Mesenchymal stem cell (in vitro differentiated cells and primary cell): ENCODE measurements at regions not wholly inside any gene's neighbourhood (a gene's known extent, or its start where the extent isn't known, plus 50 kb on each side); places are given as distances from the start of the nearest gene placed in this dataset.

Source experiments
- DNase-seq: peaks from one replicate; pipeline ENCODE4 v3.0.0-alpha.2; 2013
- H2AFZ ChIP-seq: one replicate; pipeline ENCODE4 v1.6.1; 2013; ENCODE audit warnings: low read depth, mild to moderate bottlenecking, control low read depth, inconsistent platforms, low read length, moderate library complexity
- H2AK5ac ChIP-seq: 2 replicates; pipeline ENCODE4 v1.6.1; 2013; ENCODE audit warnings: low read length, moderate library complexity, mild to moderate bottlenecking, inconsistent platforms; ENCODE audit not compliant: severe bottlenecking
- H2BK120ac ChIP-seq: one replicate; pipeline ENCODE4 v1.6.1; 2013; ENCODE audit warnings: low read depth, mild to moderate bottlenecking, inconsistent platforms, low read length, moderate library complexity
- H2BK12ac ChIP-seq, 2 experiments: one replicate each; pipeline ENCODE4 v1.6.1; 2013; ENCODE audit warnings: inconsistent platforms in 2 of 2, low read length in 2 of 2, mild to moderate bottlenecking in 2 of 2, moderate library complexity in 2 of 2, control low read depth in 1 of 2
- H2BK15ac ChIP-seq: one replicate; pipeline ENCODE4 v1.6.1; 2013; ENCODE audit warnings: mild to moderate bottlenecking, low read depth, inconsistent platforms; ENCODE audit not compliant: poor library complexity, severe bottlenecking
- H2BK5ac ChIP-seq: 2 replicates; pipeline ENCODE4 v1.6.1; 2013; ENCODE audit warnings: low read depth, mild to moderate bottlenecking, low read length, control low read depth, inconsistent platforms; ENCODE audit not compliant: poor library complexity, severe bottlenecking
- H3K14ac ChIP-seq, 2 experiments: one replicate each; pipeline ENCODE4 v1.6.1; 2013; ENCODE audit warnings: inconsistent platforms in 2 of 2, low read length in 2 of 2, control low read depth in 1 of 2, mild to moderate bottlenecking in 1 of 2, moderate library complexity in 1 of 2
- H3K18ac ChIP-seq, 2 experiments: one replicate each; pipeline ENCODE4 v1.6.1; 2013; ENCODE audit warnings: inconsistent platforms in 2 of 2, low read length in 2 of 2, control low read depth in 1 of 2, low read depth in 1 of 2, mild to moderate bottlenecking in 1 of 2
- H3K23ac ChIP-seq, 2 experiments: one replicate each; pipeline ENCODE4 v1.6.1; 2013; ENCODE audit warnings: inconsistent platforms in 2 of 2, low read length in 2 of 2, mild to moderate bottlenecking in 2 of 2, moderate library complexity in 2 of 2, control low read depth in 1 of 2
- H3K27ac ChIP-seq: 2 replicates; pipeline ENCODE4 v1.5.1; 2013; ENCODE audit warnings: mild to moderate bottlenecking, moderate library complexity, low read length, control low read depth, inconsistent platforms; ENCODE audit not compliant: poor library complexity, severe bottlenecking
- H3K27me3 ChIP-seq, 2 experiments: 2 replicates each; pipeline versions ENCODE4 v1.6.1 to v1.7.0; 2013; ENCODE audit warnings: low read length in 2 of 2, mild to moderate bottlenecking in 2 of 2, moderate library complexity in 2 of 2, control low read depth in 1 of 2, inconsistent platforms in 1 of 2; ENCODE audit not compliant: control insufficient read depth in 1 of 2, insufficient read depth in 1 of 2
- H3K36me3 ChIP-seq, 2 experiments: 2 replicates each; pipeline versions ENCODE4 v1.6.1 to v1.7.0; 2013; ENCODE audit warnings: low read length in 2 of 2, control low read depth in 1 of 2, inconsistent platforms in 1 of 2, low read depth in 1 of 2, mild to moderate bottlenecking in 1 of 2; ENCODE audit not compliant: insufficient read depth in 2 of 2, control insufficient read depth in 1 of 2
- H3K4ac ChIP-seq, 2 experiments: one replicate each; pipeline ENCODE4 v1.6.1; 2013; ENCODE audit warnings: inconsistent platforms in 2 of 2, low read length in 2 of 2, mild to moderate bottlenecking in 2 of 2, moderate library complexity in 2 of 2, control low read depth in 1 of 2, low read depth in 1 of 2
- H3K4me1 ChIP-seq: 2 replicates; pipeline ENCODE4 v1.6.1; 2013; ENCODE audit warnings: low read depth, low read length, control low read depth; ENCODE audit not compliant: control insufficient read depth, insufficient read depth
- H3K4me2 ChIP-seq: 2 replicates; pipeline ENCODE4 v1.6.1; 2013; ENCODE audit warnings: low read length, mild to moderate bottlenecking, inconsistent platforms; ENCODE audit not compliant: poor library complexity, severe bottlenecking
- H3K4me3 ChIP-seq, 2 experiments: 2 replicates each; pipeline versions ENCODE4 v1.5.1 to v1.7.0; 2013; ENCODE audit warnings: low read length in 2 of 2, mild to moderate bottlenecking in 2 of 2, control low read depth in 1 of 2, low read depth in 1 of 2; ENCODE audit not compliant: insufficient read depth in 1 of 2
- H3K79me1 ChIP-seq: replicated peaks from 2 replicates; pipeline ENCODE4 v1.6.1; 2013; ENCODE audit warnings: mild to moderate bottlenecking, control low read depth, low read length, inconsistent platforms; ENCODE audit not compliant: poor library complexity, severe bottlenecking
- H3K9ac ChIP-seq: 2 replicates; pipeline ENCODE4 v1.7.0; 2013; ENCODE audit warnings: mild to moderate bottlenecking, low read length, moderate library complexity
- H3K9me3 ChIP-seq: 2 replicates; pipeline ENCODE4 v1.7.0; 2013; ENCODE audit warnings: mild to moderate bottlenecking, low read length; ENCODE audit not compliant: control insufficient read depth
- H4K8ac ChIP-seq: one replicate; pipeline ENCODE4 v1.6.1; 2013; ENCODE audit warnings: inconsistent platforms, mild to moderate bottlenecking, low read length, moderate library complexity
- H4K91ac ChIP-seq: one replicate; pipeline ENCODE4 v1.6.1; 2013; ENCODE audit warnings: mild to moderate bottlenecking, low read length, inconsistent platforms
- WGBS: methylation state at CpG from one replicate; pipeline ENCODE4 v1.1.7; 2013; ENCODE audit warnings: mixed read lengths; 5-methylcytosine and 5-hydroxymethylcytosine counted together

DNA sequence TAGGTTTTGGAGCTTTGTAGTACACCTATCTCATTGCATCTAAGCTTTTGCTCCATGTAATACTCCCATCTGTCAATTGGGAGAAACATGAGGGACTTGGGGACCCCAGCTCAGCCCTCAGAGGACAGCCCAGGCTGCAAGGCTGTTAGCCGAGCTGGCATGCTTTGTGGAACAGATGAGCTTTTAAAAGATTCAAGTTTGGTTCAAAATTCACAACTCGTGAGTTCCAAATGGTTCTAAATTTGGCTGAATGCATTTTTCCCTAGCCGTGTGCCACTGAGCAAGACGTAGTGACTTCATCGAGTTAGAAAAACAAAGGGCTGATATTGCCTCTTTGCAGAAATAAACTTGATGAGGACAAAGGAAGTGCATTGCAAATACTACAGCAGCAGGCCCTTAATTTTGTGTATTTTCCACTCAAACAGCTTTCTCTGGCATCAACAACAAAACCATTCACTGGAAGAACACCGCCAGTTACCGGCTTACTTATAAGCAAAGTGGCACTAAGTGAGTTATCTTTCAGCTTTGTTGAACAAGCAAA is 165.0 kb upstream of the HS3ST1 start:
- Histone ChIP-seq H4K8ac (no peak overlapping the region), H3K23ac (no peak overlapping the region), H3K79me1 (no peaks in the 10 kb centered on the region), H2BK12ac (no peak overlapping the region), H2BK15ac (no peak overlapping the region), H3K4ac (no peak overlapping the region), H3K14ac (no peak overlapping the region), H3K27me3 (no peaks in the 10 kb centered on the region), H3K36me3 (no peaks in the 10 kb centered on the region), H3K4me3 (no peak overlapping the region), H2BK120ac (no peak overlapping the region), H4K91ac (no peak overlapping the region), H3K9me3 (no peaks in the 10 kb centered on the region), H3K9ac (no peak overlapping the region), H3K18ac (no peak overlapping the region), H2AK5ac (no peak overlapping the region), H2AFZ (no peak overlapping the region), H3K27ac (no peak overlapping the region), H3K4me1 (no peaks in the 10 kb centered on the region), H2BK5ac (no peak overlapping the region), H3K4me2 (no peak overlapping the region)
- DNase-seq: no peak
- WGBS: 81% methylated on average over 6 of the region's 7 CpGs

- Histone ChIP-seq H3K4me2 (no peak overlapping the region), H2BK12ac (no peak overlapping the region), H3K18ac (no peak overlapping the region), H3K27ac (no peak overlapping the region), H3K4ac (no peak overlapping the region), H3K14ac (no peak overlapping the region), H3K27me3 (no peaks in the 10 kb centered on the region), H2BK5ac (no peak overlapping the region), H2BK15ac (no peak overlapping the region), H3K4me3 (no peak overlapping the region), H4K91ac (no peak overlapping the region), H2BK120ac (no peak overlapping the region), H2AK5ac (no peak overlapping the region), H3K9ac (no peak overlapping the region), H3K36me3 (no peaks in the 10 kb centered on the region), H3K79me1 (no peaks in the 10 kb centered on the region), H4K8ac (no peak overlapping the region), H2AFZ (no peak overlapping the region), H3K9me3 (no peaks in the 10 kb centered on the region), H3K23ac (no peak overlapping the region), H3K4me1 (no peaks in the 10 kb centered on the region)
- WGBS: 100% methylated on average over 4 of the region's 4 CpGs
- no peak for DNase-seq
These were observed 163.6 kb upstream of the HS3ST1 start for GRCh38 chr4:11592276-11592675.

- H3K4me3 ChIP-seq: no peak overlapping the region
- H3K9ac ChIP-seq: no peak overlapping the region
- H3K4me2 ChIP-seq: no peak overlapping the region
- H3K18ac ChIP-seq: no peak overlapping the region
- H3K23ac ChIP-seq: no peak overlapping the region
- no peak overlapping the region for H4K8ac ChIP-seq
- H3K79me1 ChIP-seq: no peaks in the 10 kb centered on the region
- H2AK5ac ChIP-seq: no peak overlapping the region
- no peak overlapping the region for H3K14ac ChIP-seq
- no peaks in the 10 kb centered on the region for H3K36me3 ChIP-seq
- DNase-seq: peak; percentile 46
- H3K27me3 ChIP-seq: no peaks in the 10 kb centered on the region
- H4K91ac ChIP-seq: no peak overlapping the region
- no peak overlapping the region for H2AFZ ChIP-seq
- H2BK120ac ChIP-seq: no peak overlapping the region
- no peak overlapping the region for H3K4ac ChIP-seq
- no peak overlapping the region for H2BK5ac ChIP-seq
- H2BK15ac ChIP-seq: no peak overlapping the region
- WGBS: no CpG with 5 or more reads among the region's 2 CpGs
- H2BK12ac ChIP-seq: no peak overlapping the region
- no peaks in the 10 kb centered on the region for H3K4me1 ChIP-seq
- H3K27ac ChIP-seq: peak overlapping the region; percentile 19
- no peaks in the 10 kb centered on the region for H3K9me3 ChIP-seq
These were observed 161.4 kb upstream of the HS3ST1 start for GRCh38 chr4:11590132-11590531.

DNA sequence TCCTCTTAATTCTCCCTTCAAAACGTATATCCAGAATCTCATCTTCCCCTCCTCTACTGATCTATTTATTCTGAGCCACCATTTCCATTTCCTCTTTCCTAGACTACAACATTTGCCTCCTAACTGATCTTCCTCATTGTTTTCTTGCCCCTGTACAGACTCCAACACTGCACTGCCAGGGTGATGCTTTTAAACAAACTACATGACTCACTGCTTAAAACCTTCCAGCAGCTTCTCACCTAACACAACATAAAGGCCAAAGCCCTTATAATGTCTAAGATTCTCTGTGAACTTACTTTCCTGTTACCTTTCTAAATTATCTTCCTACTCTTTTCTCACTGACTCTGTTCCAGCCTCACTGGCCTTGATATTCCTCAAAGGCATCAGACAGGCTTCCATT is 161.0 kb upstream of the HS3ST1 start:
- 68% methylated on average over 1 of the region's 1 CpG for WGBS
- no peaks in the 10 kb centered on the region for H3K79me1 ChIP-seq

More for the DNA sequence above, 161.0 kb upstream of the HS3ST1 start:
- H2BK12ac ChIP-seq: no peak overlapping the region
- peak; percentile 37 for DNase-seq
- H3K9me3 ChIP-seq: no peaks in the 10 kb centered on the region
- H3K23ac ChIP-seq: no peak overlapping the region
- H2BK15ac ChIP-seq: no peak overlapping the region
- no peaks in the 10 kb centered on the region for H3K36me3 ChIP-seq
- no peak overlapping the region for H4K8ac ChIP-seq
- H2AFZ ChIP-seq: no peak overlapping the region
- no peak overlapping the region for H2BK5ac ChIP-seq
- H2AK5ac ChIP-seq: no peak overlapping the region
- H3K18ac ChIP-seq: no peak overlapping the region
- no peak overlapping the region for H3K14ac ChIP-seq
- H3K4me3 ChIP-seq: no peak overlapping the region
- peak overlapping the region; percentile 19 for H3K27ac ChIP-seq
- no peak overlapping the region for H3K9ac ChIP-seq
- H3K4me1 ChIP-seq: no peaks in the 10 kb centered on the region
- no peaks in the 10 kb centered on the region for H3K27me3 ChIP-seq
- no peak overlapping the region for H3K4me2 ChIP-seq
- no peak overlapping the region for H2BK120ac ChIP-seq
- no peak overlapping the region for H3K4ac ChIP-seq
- no peak overlapping the region for H4K91ac ChIP-seq
